Psoas muscle (tissue), 7 donors: ENCODE measurements at regions not wholly inside any gene's neighbourhood (a gene's known extent, or its start where the extent isn't known, plus 50 kb on each side); places are given as distances from the start of the nearest gene placed in this dataset.
"Not testable (repeated sequence)": the region's sequence is repeated elsewhere in the genome, so short reads cannot be mapped to it uniquely, and the experiment has no call there.

Experiments used
- ATAC-seq, 4 donors: fragments of 200-7000 bp; cut with Tn5 transposase; one replicate each; pipeline ENCODE4 v1.9.1; 2020; ENCODE audit warnings: moderate library complexity in 3 of 4, mild to moderate bottlenecking in 2 of 4
- DNase-seq, 2 donors: peaks; one replicate each; pipeline ENCODE4 v3.0.0-alpha.2; 2020
- H3K27ac ChIP-seq: fragments of 200-600 bp; one replicate; pipeline ENCODE4 v1.8.0; 2022
- H3K27me3 ChIP-seq, 3 donors: fragments of 200-600 bp in 1 of 3; one replicate each; pipeline versions ENCODE4 v1.6.1 to v1.8.0; 2013 to 2022; ENCODE audit warnings: low read length in 2 of 3, mild to moderate bottlenecking in 2 of 3, moderate library complexity in 1 of 3; ENCODE audit not compliant: insufficient read depth in 3 of 3
- H3K36me3 ChIP-seq, 2 donors: fragments of 200-600 bp in 1 of 2; one replicate each; pipeline versions ENCODE4 v1.6.1 to v1.8.0; 2013 to 2022; ENCODE audit warnings: low read depth in 1 of 2, mild to moderate bottlenecking in 1 of 2, moderate library complexity in 1 of 2; ENCODE audit not compliant: insufficient read depth in 1 of 2
- H3K4me1 ChIP-seq: fragments of 200-600 bp; one replicate; pipeline ENCODE4 v1.8.0; 2022
- H3K4me3 ChIP-seq: fragments of 200-600 bp; one replicate; pipeline ENCODE4 v1.8.0; 2022; ENCODE audit warnings: mild to moderate bottlenecking
- H3K9me3 ChIP-seq: fragments of 200-600 bp; one replicate; pipeline ENCODE4 v1.8.0; 2022
- WGBS, 3 donors: extraction: QIAGEN DNeasy Blood & Tissue Kit; methylation state at CpG; one replicate each; pipeline versions ENCODE4 v1.1.6 to v1.1.7; 2013; 5-methylcytosine and 5-hydroxymethylcytosine counted together
- intact Hi-C, 2 donors: fragments of 100-400 bp; cut with DNase I; formaldehyde crosslinking; loops; one replicate each; pipeline versions ENCODE4 v1.11.0 to v1.14.2; 2022
- TF ChIP-seq, protein P1 (sequence below): fragments of 200-600 bp; IDR thresholded peaks from one replicate; pipeline ENCODE4 v1.8.0; 2022; ENCODE audit warnings: antibody characterized with exemption
- donor health status: healthy with polysubstance abuse.
- donor health status: DM: no; HTN: no; CAD: no; lungs with moderate emphysema.
- donor health status: Bipolar disorder and iron deficiency.
- donor health status: healthy.
- donor health status: DM: yes; HTN: yes; CAD: no.
- donor health status: DM: no; HTN: no; CAD: no.
- donor health status: DM: yes; HTN: yes; CAD: no.

DNA sequence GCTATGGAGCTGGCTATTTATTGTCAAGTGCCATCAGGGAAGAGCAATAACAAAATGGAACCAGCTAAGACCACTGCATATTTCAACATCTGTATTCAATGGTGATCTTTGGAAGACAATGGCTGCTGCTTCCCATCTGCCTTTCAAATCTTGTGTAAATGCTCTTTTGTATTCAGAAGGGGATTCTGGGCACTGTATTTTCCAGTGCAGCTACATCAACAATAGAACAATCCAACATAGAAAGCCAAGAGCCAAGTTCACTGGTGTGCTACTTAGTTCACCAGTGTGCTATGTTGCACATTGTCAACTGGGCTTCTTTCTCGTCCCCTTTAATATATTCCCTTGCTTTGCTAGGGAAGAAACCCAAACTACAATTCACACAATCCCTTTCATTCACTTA, 128.8 kb upstream of the OR4E1 start:
- Histone ChIP-seq H3K36me3 (no peaks in the 10 kb centered on the region), H3K9me3 (no peaks in the 10 kb centered on the region), H3K4me3 (no peak overlapping the region), H3K4me1 (no peaks in the 10 kb centered on the region), H3K27ac (no peak overlapping the region), H3K27me3 (no peaks in the 10 kb centered on the region)
- intact Hi-C loops, result no loop called here
- 59 to 75% (median 73%) methylated on average over 1 of the region's 1 CpG for WGBS, 3 donors
- DNase-seq (no peak), ATAC-seq (no peak)
- TF ChIP-seq, protein P1, sequence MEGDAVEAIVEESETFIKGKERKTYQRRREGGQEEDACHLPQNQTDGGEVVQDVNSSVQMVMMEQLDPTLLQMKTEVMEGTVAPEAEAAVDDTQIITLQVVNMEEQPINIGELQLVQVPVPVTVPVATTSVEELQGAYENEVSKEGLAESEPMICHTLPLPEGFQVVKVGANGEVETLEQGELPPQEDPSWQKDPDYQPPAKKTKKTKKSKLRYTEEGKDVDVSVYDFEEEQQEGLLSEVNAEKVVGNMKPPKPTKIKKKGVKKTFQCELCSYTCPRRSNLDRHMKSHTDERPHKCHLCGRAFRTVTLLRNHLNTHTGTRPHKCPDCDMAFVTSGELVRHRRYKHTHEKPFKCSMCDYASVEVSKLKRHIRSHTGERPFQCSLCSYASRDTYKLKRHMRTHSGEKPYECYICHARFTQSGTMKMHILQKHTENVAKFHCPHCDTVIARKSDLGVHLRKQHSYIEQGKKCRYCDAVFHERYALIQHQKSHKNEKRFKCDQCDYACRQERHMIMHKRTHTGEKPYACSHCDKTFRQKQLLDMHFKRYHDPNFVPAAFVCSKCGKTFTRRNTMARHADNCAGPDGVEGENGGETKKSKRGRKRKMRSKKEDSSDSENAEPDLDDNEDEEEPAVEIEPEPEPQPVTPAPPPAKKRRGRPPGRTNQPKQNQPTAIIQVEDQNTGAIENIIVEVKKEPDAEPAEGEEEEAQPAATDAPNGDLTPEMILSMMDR, result no peak

GRCh38 chr14:21796916-21797315, 123.3 kb upstream of the OR4E1 start:
- TF ChIP-seq, protein P1, result no peak
- 41 to 49% (median 44%) methylated on average over 2 of the region's 2 CpGs for WGBS, 3 donors

GRCh38 chr14:21795456-21795855, 121.8 kb upstream of the OR4E1 start:
- Histone ChIP-seq H3K36me3 (no peaks in the 10 kb centered on the region), H3K4me3 (no peak overlapping the region), H3K27ac (no peak overlapping the region), H3K27me3 (no peaks in the 10 kb centered on the region), H3K4me1 (no peaks in the 10 kb centered on the region), H3K9me3 (no peaks in the 10 kb centered on the region)
- intact Hi-C loops, result no loop called here
- TF ChIP-seq, protein P1, result no peak
- no peak for DNase-seq
- 34 to 36% (median 34%) methylated on average over 2 of the region's 2 CpGs for WGBS, 3 donors
- no peak for ATAC-seq

More at GRCh38 chr14:21796916-21797315, 123.3 kb upstream of the OR4E1 start:
- Histone ChIP-seq H3K27ac (no peak overlapping the region), H3K4me3 (no peak overlapping the region), H3K27me3 (no peaks in the 10 kb centered on the region), H3K36me3 (no peaks in the 10 kb centered on the region), H3K4me1 (no peaks in the 10 kb centered on the region), H3K9me3 (no peaks in the 10 kb centered on the region)
- no peak for ATAC-seq
- intact Hi-C loops, result no loop called here
- DNase-seq, result no peak

DNA sequence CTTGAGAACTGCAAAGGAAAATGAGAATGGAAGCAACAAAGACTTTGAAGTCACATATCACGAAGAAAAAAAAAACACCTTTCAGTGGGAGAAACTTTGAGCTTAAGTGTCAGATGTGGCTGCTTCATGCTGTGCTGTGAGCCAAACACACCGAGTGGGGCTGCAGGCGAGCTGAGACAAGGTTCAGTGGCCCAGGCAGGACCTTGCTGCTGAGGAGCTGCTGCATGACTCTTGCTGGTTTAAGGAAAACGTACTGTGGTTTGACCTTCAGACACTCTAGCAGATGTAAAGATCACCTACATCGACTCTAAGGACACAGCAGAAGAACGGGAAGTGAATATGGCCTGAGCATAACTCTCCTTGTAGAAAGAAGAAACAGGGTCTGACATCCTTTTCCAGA, 118.1 kb upstream of the OR4E1 start:
- no peak overlapping the region for H3K4me3 ChIP-seq
- no peaks in the 10 kb centered on the region for H3K36me3 ChIP-seq
- TF ChIP-seq, protein P1, result no peak
- intact Hi-C loops, result no loop called here
- no peaks in the 10 kb centered on the region for H3K27me3 ChIP-seq
- H3K9me3 ChIP-seq, result no peaks in the 10 kb centered on the region
- H3K27ac ChIP-seq, result no peak overlapping the region
- ATAC-seq (no peak), DNase-seq (no peak)
- no peaks in the 10 kb centered on the region for H3K4me1 ChIP-seq
- 48 to 64% (median 52%) methylated on average over 6 of the region's 6 CpGs for WGBS, 3 donors

GRCh38 chr14:21788687-21789086, 115.1 kb upstream of the OR4E1 start:
- H3K4me1 ChIP-seq, H3K27ac ChIP-seq, H3K36me3 ChIP-seq, intact Hi-C loops, H3K27me3 ChIP-seq, ATAC-seq, DNase-seq, H3K4me3 ChIP-seq, H3K9me3 ChIP-seq: not testable (repeated sequence)
- WGBS, 3 donors, result 69 to 77% (median 76%) methylated on average over 1 of the region's 1 CpG

DNA sequence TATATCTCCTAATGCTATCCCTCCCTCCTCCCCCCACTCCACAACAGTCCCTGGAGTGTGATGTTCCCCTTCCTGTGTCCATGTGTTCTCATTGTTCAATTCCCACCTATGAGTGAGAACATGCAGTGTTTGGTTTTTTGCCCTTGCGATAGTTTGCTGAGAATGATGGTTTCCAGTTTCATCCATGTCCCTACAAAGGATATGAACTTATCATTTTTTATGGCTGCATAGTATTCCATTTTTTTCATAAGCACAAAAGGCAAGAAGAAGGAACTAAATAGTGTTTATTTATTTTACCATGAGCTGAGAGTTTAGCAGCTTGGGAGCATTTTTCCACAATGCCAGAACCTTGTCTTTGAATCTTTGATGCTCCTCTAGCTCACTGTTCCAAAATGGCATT, 113.6 kb upstream of the OR4E1 start:
- H3K27me3 ChIP-seq, H3K4me1 ChIP-seq, ATAC-seq, intact Hi-C loops, H3K9me3 ChIP-seq, H3K27ac ChIP-seq, H3K36me3 ChIP-seq, DNase-seq, H3K4me3 ChIP-seq: not testable (repeated sequence)
- WGBS, 3 donors, result 79 to 100% (median 90%) methylated on average over 1 of the region's 1 CpG
